HEK293 (cell line): ENCODE measurements at regions not wholly inside any gene's neighbourhood (a gene's known extent, or its start where the extent isn't known, plus 50 kb on each side); places are given as distances from the start of the nearest gene placed in this dataset.

ENCODE experiments used
- CTCF ChIA-PET: fragments of 350-600 bp; formaldehyde crosslinking; extraction: SDS; loops from one replicate; lab custom pipeline; 2021; ENCODE audit warnings: antibody characterized with exemption; lab: Yijun Ruan, JAX
- POLR2A ChIA-PET: fragments of 300-600 bp; formaldehyde crosslinking; extraction: SDS; loops from one replicate; lab custom pipeline; 2020; ENCODE audit warnings: antibody characterized with exemption, inconsistent platforms; lab: Yijun Ruan, JAX
- H3K27ac ChIP-seq: fragments of 200-500 bp; sonication (Bioruptor generic); 2 replicates; pipeline ENCODE4 v1.5.1; 2014; ENCODE audit warnings: low read depth, low read length, control low read depth, inconsistent platforms; ENCODE audit errors: extremely low read depth
- H3K36me3 ChIP-seq, 2 experiments: fragments of 200-500 bp in 1 of 2; sonication (Bioruptor generic) in 1 of 2; 1 replicate in 1 of 2; 2 replicates in 1 of 2; pipeline ENCODE4 v1.5.1; 2014 to 2017; ENCODE audit warnings: inconsistent platforms in 2 of 2, low read length in 2 of 2; ENCODE audit not compliant: control insufficient read depth in 2 of 2, insufficient read depth in 1 of 2
- H3K4me1 ChIP-seq: fragments of 200-500 bp; sonication (Bioruptor generic); 2 replicates; pipeline ENCODE4 v1.5.1; 2014; ENCODE audit warnings: mild to moderate bottlenecking, low read length, inconsistent platforms; ENCODE audit not compliant: control insufficient read depth, insufficient read depth
- H3K4me3 ChIP-seq: 2 replicates; pipeline ENCODE4 v1.5.1; 2011; ENCODE audit warnings: low read depth, mild to moderate bottlenecking, control low read depth, low read length, moderate library complexity
- H3K9me3 ChIP-seq: fragments of 200-500 bp; sonication (Bioruptor generic); 2 replicates; pipeline ENCODE4 v1.5.1; 2014; ENCODE audit warnings: low read depth, low read length, inconsistent platforms; ENCODE audit not compliant: control insufficient read depth, insufficient read depth
- ELK4 ChIP-seq: IDR thresholded peaks from 2 replicates; pipeline ENCODE4 v1.6.1; 2011; ENCODE audit warnings: mild to moderate bottlenecking, low read depth, low read length, borderline replicate concordance
- HOXA7 ChIP-seq: sonication (generic); formaldehyde crosslinking; IDR thresholded peaks from 2 replicates; pipeline ENCODE4 v1.8.1; 2022; ENCODE audit warnings: missing genetic modification reagents, borderline replicate concordance
- MZF1 ChIP-seq: fragments of 450-650 bp; formaldehyde crosslinking; IDR thresholded peaks from 2 replicates; pipeline ENCODE4 v1.5.1; 2017; ENCODE audit warnings: missing biosample characterization, missing genetic modification characterization, borderline replicate concordance
- OSR2 ChIP-seq: fragments of 450-650 bp; formaldehyde crosslinking; IDR thresholded peaks from 2 replicates; pipeline ENCODE4 v1.5.1; 2016; ENCODE audit warnings: missing biosample characterization, missing genetic modification characterization
- REPIN1 ChIP-seq: fragments of 450-650 bp; formaldehyde crosslinking; IDR thresholded peaks from 2 replicates; pipeline ENCODE4 v1.5.1; 2017; ENCODE audit warnings: missing biosample characterization, missing genetic modification characterization, low read depth
- REST ChIP-seq: fragments of 450-650 bp; formaldehyde crosslinking; IDR thresholded peaks from 2 replicates; pipeline ENCODE4 v1.5.1; 2016; ENCODE audit warnings: missing biosample characterization, missing genetic modification characterization
- YY2 ChIP-seq: fragments of 450-650 bp; formaldehyde crosslinking; IDR thresholded peaks from 2 replicates; pipeline ENCODE4 v1.5.1; 2016; ENCODE audit warnings: missing biosample characterization, missing genetic modification characterization
- ZBTB6 ChIP-seq: fragments of 450-650 bp; formaldehyde crosslinking; IDR thresholded peaks from 2 replicates; pipeline ENCODE4 v1.5.1; 2017; ENCODE audit warnings: missing biosample characterization, missing genetic modification characterization
- ZFHX2 ChIP-seq: fragments of 450-650 bp; formaldehyde crosslinking; conservative IDR thresholded peaks from 2 replicates; pipeline ENCODE4 v1.5.1; 2016; ENCODE audit warnings: missing biosample characterization, missing genetic modification characterization
- ZIC2 ChIP-seq: fragments of 450-650 bp; formaldehyde crosslinking; IDR thresholded peaks from 2 replicates; pipeline ENCODE4 v1.5.1; 2016; ENCODE audit warnings: missing biosample characterization, missing genetic modification characterization
- ZNF114 ChIP-seq: fragments of 450-650 bp; formaldehyde crosslinking; IDR thresholded peaks from 2 replicates; pipeline ENCODE4 v1.5.0; 2017; ENCODE audit warnings: missing biosample characterization, missing genetic modification characterization
- ZNF239 ChIP-seq: fragments of 450-650 bp; formaldehyde crosslinking; IDR thresholded peaks from 2 replicates; pipeline ENCODE4 v1.5.1; 2016; ENCODE audit warnings: missing biosample characterization, missing genetic modification characterization
- ZNF24 ChIP-seq: fragments of 450-650 bp; formaldehyde crosslinking; IDR thresholded peaks from 2 replicates; pipeline ENCODE4 v1.5.1; 2016; ENCODE audit warnings: missing biosample characterization, missing genetic modification characterization
- ZNF302 ChIP-seq: fragments of 450-650 bp; formaldehyde crosslinking; IDR thresholded peaks from 2 replicates; pipeline ENCODE4 v1.5.1; 2016; ENCODE audit warnings: missing biosample characterization, missing genetic modification characterization, low read depth
- ZNF416 ChIP-seq: fragments of 450-650 bp; formaldehyde crosslinking; IDR thresholded peaks from 2 replicates; pipeline ENCODE4 v1.5.1; 2016; ENCODE audit warnings: missing biosample characterization, missing genetic modification characterization
- ZNF449 ChIP-seq: fragments of 450-650 bp; formaldehyde crosslinking; IDR thresholded peaks from 2 replicates; pipeline ENCODE4 v1.5.1; 2017; ENCODE audit warnings: missing biosample characterization, mild to moderate bottlenecking, missing genetic modification characterization, moderate library complexity
- ZNF610 ChIP-seq: fragments of 450-650 bp; formaldehyde crosslinking; IDR thresholded peaks from 2 replicates; pipeline ENCODE4 v1.5.1; 2016; ENCODE audit warnings: missing biosample characterization, missing genetic modification characterization, borderline replicate concordance
- ZNF639 ChIP-seq: fragments of 450-650 bp; formaldehyde crosslinking; IDR thresholded peaks from 2 replicates; pipeline ENCODE4 v1.5.1; 2016; ENCODE audit warnings: missing biosample characterization, missing genetic modification characterization
- ZNF692 ChIP-seq: fragments of 450-650 bp; formaldehyde crosslinking; IDR thresholded peaks from 2 replicates; pipeline ENCODE4 v1.5.1; 2016; ENCODE audit warnings: missing biosample characterization, missing genetic modification characterization
- ZNF747 ChIP-seq: fragments of 450-650 bp; formaldehyde crosslinking; IDR thresholded peaks from 2 replicates; pipeline ENCODE4 v1.5.1; 2016; ENCODE audit warnings: missing biosample characterization, missing genetic modification characterization
- ZNF843 ChIP-seq: fragments of 450-650 bp; formaldehyde crosslinking; IDR thresholded peaks from 2 replicates; pipeline ENCODE4 v1.5.1; 2016; ENCODE audit warnings: missing biosample characterization, missing genetic modification characterization
- ZSCAN23 ChIP-seq: fragments of 450-650 bp; formaldehyde crosslinking; IDR thresholded peaks from 2 replicates; pipeline ENCODE4 v1.5.1; 2016; ENCODE audit warnings: missing biosample characterization, missing genetic modification characterization
- ZXDB ChIP-seq: fragments of 450-650 bp; formaldehyde crosslinking; IDR thresholded peaks from 2 replicates; pipeline ENCODE4 v1.5.1; 2016; ENCODE audit warnings: missing biosample characterization, missing genetic modification characterization

- TF ChIP-seq REST (no peak), OSR2 (tag by site-specific recombination) (no peak), ZNF639 (tag by site-specific recombination) (no peak), ELK4 (no peak), ZNF416 (tag by site-specific recombination) (no peak)
Observed at GRCh38 chr1:87647430-87648177, 318.9 kb downstream of the LMO4 start (continued).

- H3K36me3 ChIP-seq = no peaks in the 10 kb centered on the region
- no peak overlapping the region for H3K4me3 ChIP-seq
- H3K9me3 ChIP-seq = no peaks in the 10 kb centered on the region
- TF ChIP-seq ZNF302 (tag by site-specific recombination) (no peak), ZNF114 (tag by site-specific recombination) (no peak), MZF1 (tag by site-specific recombination) (no peak), ZNF692 (tag by site-specific recombination) (no peak), ZNF24 (tag by site-specific recombination) (no peak), ZBTB6 (tag by site-specific recombination) (no peak), ZNF239 (no peak)
- CTCF ChIA-PET = no interaction called here
- POLR2A ChIA-PET = no interaction called here
- H3K4me1 ChIP-seq = peaks cover 10% of the 10 kb centered on the region
- H3K27ac ChIP-seq = no peak overlapping the region
Observed at GRCh38 chr1:87648323-87649119, 319.8 kb downstream of the LMO4 start.

- ChIA-PET POLR2A (no interaction called here), CTCF (no interaction called here)
- H3K4me1 ChIP-seq = no peaks in the 10 kb centered on the region
- no peak overlapping the region for H3K4me3 ChIP-seq
- H3K9me3 ChIP-seq = no peaks in the 10 kb centered on the region
- no peak overlapping the region for H3K27ac ChIP-seq
- no peaks in the 10 kb centered on the region for H3K36me3 ChIP-seq
- no peak for TF ChIP-seq REPIN1
- no peak for TF ChIP-seq ZNF610
- no peak for TF ChIP-seq YY2 (tag by site-specific recombination)
- TF ChIP-seq ZSCAN23 (tag by site-specific recombination) = no peak
- TF ChIP-seq ZXDB (tag by site-specific recombination) = no peak
- TF ChIP-seq HOXA7 (CRISPR knock-in tag) = no peak
- TF ChIP-seq ZNF449 (tag by site-specific recombination) = no peak
- TF ChIP-seq ZFHX2 (tag by site-specific recombination) = no peak
- TF ChIP-seq ZIC2 (tag by site-specific recombination) = no peak
- no peak for TF ChIP-seq ZNF843
- TF ChIP-seq ZNF747 = no peak
Observed at GRCh38 chr1:87650306-87650705, 321.6 kb downstream of the LMO4 start.
